ENCODE measurements at regions not wholly inside any gene's neighbourhood (a gene's known extent, or its start where the extent isn't known, plus 50 kb on each side); places are given as distances from the start of the nearest gene placed in this dataset.

- peak; percentile 50; the same call in 1 of the 2 replicates for TF ChIP-seq ZNF574 (CRISPR knock-in tag; IDR thresholded peaks at IDR 0.05)
- TF ChIP-seq ZNF446 (CRISPR knock-in tag; IDR thresholded peaks at IDR 0.05): no peak
- no peak for TF ChIP-seq MBNL3 (CRISPR knock-in tag; conservative IDR thresholded peaks at IDR 0.05)
- TF ChIP-seq ZNF326 (CRISPR knock-in tag; IDR thresholded peaks at IDR 0.05; ENCODE audit: borderline replicate concordance): no peak
- no peak for TF ChIP-seq MATR3 (CRISPR knock-in tag; IDR thresholded peaks at IDR 0.05)
- TF ChIP-seq NCOR1 (IDR thresholded peaks at IDR 0.05; ENCODE audit: borderline replicate concordance, low read length): 0 out of 2 replicates have a peak, but pooled peaks have one; percentile 24
- TF ChIP-seq ATF1 (CRISPR knock-in tag; IDR thresholded peaks at IDR 0.05): no peak
- no peak for TF ChIP-seq ZXDC (CRISPR knock-in tag; IDR thresholded peaks at IDR 0.05)
- TF ChIP-seq ZNF75D (CRISPR knock-in tag; IDR thresholded peaks at IDR 0.05; ENCODE audit: borderline replicate concordance): no peak
- TF ChIP-seq ZGPAT (CRISPR knock-in tag; IDR thresholded peaks at IDR 0.05): peak; percentile 71; the same call in 1 of the 2 replicates
- TF ChIP-seq SRF (IDR thresholded peaks at IDR 0.05; ENCODE audit: low read depth, low read length): peak; percentile 71; the same call in 1 of the 2 replicates
- TF ChIP-seq STAT5B (CRISPR knock-in tag; IDR thresholded peaks at IDR 0.05): no peak
- no peak for TF ChIP-seq ZFP82 (CRISPR knock-in tag; IDR thresholded peaks at IDR 0.05; ENCODE audit: borderline replicate concordance)
- peak; percentile 99 for TF ChIP-seq ZBTB26 (CRISPR knock-in tag; IDR thresholded peaks at IDR 0.05; ENCODE audit: borderline replicate concordance)
- no peak for TF ChIP-seq ZNF784 (CRISPR knock-in tag; IDR thresholded peaks at IDR 0.05; ENCODE audit: borderline replicate concordance)
- peak; percentile 70 for TF ChIP-seq BCL6 (CRISPR knock-in tag; IDR thresholded peaks at IDR 0.05)
- peak; percentile 32; the same call in 1 of the 2 replicates for TF ChIP-seq SAP130 (CRISPR knock-in tag; IDR thresholded peaks at IDR 0.05; ENCODE audit: low read depth)
- peak; percentile 55; the same call in 1 of the 2 replicates for TF ChIP-seq THRA (CRISPR knock-in tag; IDR thresholded peaks at IDR 0.05; ENCODE audit: borderline replicate concordance)
- no peak for TF ChIP-seq ZNF207 (IDR thresholded peaks at IDR 0.05; ENCODE audit: borderline replicate concordance)
These were observed 144.6 kb downstream of the LRIG2 start (continued) for GRCh38 chr1:113217447-113218208.
